MM.1S (cell line): ENCODE measurements at regions not wholly inside any gene's neighbourhood (a gene's known extent, or its start where the extent isn't known, plus 50 kb on each side); places are given as distances from the start of the nearest gene placed in this dataset.

Experiments used
- DNase-seq: peaks from one replicate; pipeline ENCODE4 v3.0.0-alpha.2; 2015
- H2AFZ ChIP-seq: fragments of 300-600 bp; sonication (generic); 2 replicates; pipeline ENCODE4 v1.6.0; 2016; ENCODE audit warnings: antibody characterized with exemption, low read length
- H3F3A ChIP-seq: fragments of 300-600 bp; sonication (generic); 2 replicates; pipeline ENCODE4 v1.6.1; 2016; ENCODE audit warnings: mild to moderate bottlenecking, antibody characterized with exemption, low read length, moderate library complexity, mixed read lengths; ENCODE audit not compliant: insufficient read depth
- H3K27ac ChIP-seq: fragments of 300-600 bp; sonication (generic); 2 replicates; pipeline ENCODE4 v1.5.1; 2016; ENCODE audit warnings: mild to moderate bottlenecking, low read length
- H3K27me3 ChIP-seq: fragments of 300-600 bp; sonication (generic); replicated peaks from 2 replicates; pipeline ENCODE4 v1.6.0; 2016; ENCODE audit warnings: low read length; ENCODE audit not compliant: insufficient read depth
- H3K36me3 ChIP-seq: fragments of 300-600 bp; sonication (generic); replicated peaks from 2 replicates; pipeline ENCODE4 v1.6.1; 2016; ENCODE audit warnings: mild to moderate bottlenecking, low read length, mixed read lengths; ENCODE audit not compliant: insufficient read depth
- H3K4me1 ChIP-seq: fragments of 300-600 bp; sonication (generic); 2 replicates; pipeline ENCODE4 v1.6.1; 2016; ENCODE audit warnings: low read length, mixed read lengths
- H3K4me2 ChIP-seq: fragments of 300-600 bp; sonication (generic); 2 replicates; pipeline ENCODE4 v1.6.0; 2016; ENCODE audit warnings: low read depth, low read length
- H3K4me3 ChIP-seq: fragments of 300-600 bp; sonication (generic); 2 replicates; pipeline ENCODE4 v1.5.1; 2016; ENCODE audit warnings: low read length, mixed read lengths
- H3K79me2 ChIP-seq: fragments of 300-600 bp; sonication (generic); 2 replicates; pipeline ENCODE4 v1.6.1; 2016; ENCODE audit warnings: mixed run types, low read length, mixed read lengths
- H3K9ac ChIP-seq: fragments of 300-600 bp; sonication (generic); 2 replicates; pipeline ENCODE4 v1.6.1; 2016; ENCODE audit warnings: low read length, mixed read lengths
- H3K9me2 ChIP-seq: fragments of 300-600 bp; sonication (generic); replicated peaks from 2 replicates; pipeline ENCODE4 v1.6.1; 2016; ENCODE audit warnings: mild to moderate bottlenecking, low read length, mixed read lengths; ENCODE audit not compliant: insufficient read depth
- H3K9me3 ChIP-seq: fragments of 300-600 bp; sonication (generic); replicated peaks from 2 replicates; pipeline ENCODE4 v1.6.1; 2016; ENCODE audit warnings: mild to moderate bottlenecking, low read length, mixed read lengths; ENCODE audit not compliant: insufficient read depth
- H4K20me1 ChIP-seq: fragments of 300-600 bp; sonication (generic); 2 replicates; pipeline ENCODE4 v1.6.1; 2016; ENCODE audit warnings: mild to moderate bottlenecking, low read length, moderate library complexity, mixed read lengths; ENCODE audit not compliant: insufficient read depth
- EZH2 ChIP-seq: fragments of 300-600 bp; sonication (generic); optimal IDR thresholded peaks from 2 replicates; pipeline ENCODE3; 2017; ENCODE audit warnings: low read depth, mild to moderate bottlenecking, antibody characterized with exemption, low read length, mixed read lengths
- EZH2phosphoT487 ChIP-seq: fragments of 300-600 bp; sonication (generic); IDR thresholded peaks from 2 replicates; pipeline ENCODE4 v1.6.1; 2018; ENCODE audit warnings: antibody characterized with exemption, low read length
- TF ChIP-seq, protein P1 (sequence below): fragments of 300-600 bp; sonication (generic); IDR thresholded peaks from 2 replicates; pipeline ENCODE4 v1.5.1; 2016; ENCODE audit warnings: antibody characterized with exemption, low read length, mixed read lengths

GRCh38 chr2:142509401-142509800 is 368.1 kb upstream of the KYNU start:
- no peak overlapping the region for H3K4me3 ChIP-seq

GRCh38 chr2:142504754-142505153 is 372.7 kb upstream of the KYNU start:
- Histone ChIP-seq H3K27ac (no peak overlapping the region), H3F3A (no peaks in the 10 kb centered on the region), H3K4me1 (peaks cover 18% of the 10 kb centered on the region), H3K27me3 (no peaks in the 10 kb centered on the region), H3K36me3 (no peaks in the 10 kb centered on the region), H3K9ac (no peak overlapping the region), H4K20me1 (no peaks in the 10 kb centered on the region), H3K79me2 (no peaks in the 10 kb centered on the region), H3K4me2 (no peak overlapping the region), H3K4me3 (no peak overlapping the region), H3K9me3 (no peaks in the 10 kb centered on the region), H3K9me2 (no peaks in the 10 kb centered on the region), H2AFZ (no peak overlapping the region)
- no peak for DNase-seq
- TF ChIP-seq EZH2phosphoT487, result no peak
- no peak for TF ChIP-seq EZH2
- TF ChIP-seq, protein P1, sequence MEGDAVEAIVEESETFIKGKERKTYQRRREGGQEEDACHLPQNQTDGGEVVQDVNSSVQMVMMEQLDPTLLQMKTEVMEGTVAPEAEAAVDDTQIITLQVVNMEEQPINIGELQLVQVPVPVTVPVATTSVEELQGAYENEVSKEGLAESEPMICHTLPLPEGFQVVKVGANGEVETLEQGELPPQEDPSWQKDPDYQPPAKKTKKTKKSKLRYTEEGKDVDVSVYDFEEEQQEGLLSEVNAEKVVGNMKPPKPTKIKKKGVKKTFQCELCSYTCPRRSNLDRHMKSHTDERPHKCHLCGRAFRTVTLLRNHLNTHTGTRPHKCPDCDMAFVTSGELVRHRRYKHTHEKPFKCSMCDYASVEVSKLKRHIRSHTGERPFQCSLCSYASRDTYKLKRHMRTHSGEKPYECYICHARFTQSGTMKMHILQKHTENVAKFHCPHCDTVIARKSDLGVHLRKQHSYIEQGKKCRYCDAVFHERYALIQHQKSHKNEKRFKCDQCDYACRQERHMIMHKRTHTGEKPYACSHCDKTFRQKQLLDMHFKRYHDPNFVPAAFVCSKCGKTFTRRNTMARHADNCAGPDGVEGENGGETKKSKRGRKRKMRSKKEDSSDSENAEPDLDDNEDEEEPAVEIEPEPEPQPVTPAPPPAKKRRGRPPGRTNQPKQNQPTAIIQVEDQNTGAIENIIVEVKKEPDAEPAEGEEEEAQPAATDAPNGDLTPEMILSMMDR, result no peak

More at GRCh38 chr2:142509401-142509800, 368.1 kb upstream of the KYNU start:
- Histone ChIP-seq H2AFZ (no peak overlapping the region), H3K27ac (no peak overlapping the region), H3K9me3 (no peaks in the 10 kb centered on the region), H3K9me2 (no peaks in the 10 kb centered on the region), H3F3A (no peaks in the 10 kb centered on the region), H3K79me2 (no peaks in the 10 kb centered on the region), H3K36me3 (no peaks in the 10 kb centered on the region), H3K27me3 (no peaks in the 10 kb centered on the region), H3K9ac (no peak overlapping the region), H3K4me2 (no peak overlapping the region), H3K4me1 (no peaks in the 10 kb centered on the region), H4K20me1 (no peaks in the 10 kb centered on the region)
- DNase-seq, result no peak
- TF ChIP-seq, protein P1, result no peak
- TF ChIP-seq EZH2phosphoT487 (no peak), EZH2 (no peak)

DNA sequence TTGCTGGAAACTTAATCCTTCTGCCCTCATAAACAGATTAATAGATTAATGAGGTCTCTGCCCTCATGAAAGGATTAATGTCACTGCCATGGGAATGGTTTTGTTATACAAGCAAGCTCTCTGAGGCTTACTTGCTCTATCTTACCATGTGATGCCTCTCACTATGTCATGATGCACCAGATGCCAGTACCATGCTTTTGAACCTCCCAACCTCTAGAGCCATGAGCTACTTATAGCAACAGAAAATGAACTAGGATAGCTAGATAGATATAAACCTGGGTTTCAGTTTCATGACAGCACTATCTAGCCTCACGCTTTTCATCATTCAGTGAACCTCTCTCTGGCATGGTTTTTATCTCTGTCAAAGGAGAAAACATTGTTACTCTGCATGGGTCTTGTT is 371.6 kb upstream of the LRP1B start:
- H3K9me3 ChIP-seq, result no peaks in the 10 kb centered on the region
- H3F3A ChIP-seq, result no peaks in the 10 kb centered on the region
- TF ChIP-seq, protein P1, result no peak
- TF ChIP-seq EZH2phosphoT487 (no peak), EZH2 (no peak)
- H3K27me3 ChIP-seq, result no peaks in the 10 kb centered on the region
- H3K9ac ChIP-seq, result no peak overlapping the region
- no peak overlapping the region for H2AFZ ChIP-seq
- H3K4me2 ChIP-seq, result no peak overlapping the region
- H3K36me3 ChIP-seq, result no peaks in the 10 kb centered on the region
- peak; percentile 89 for DNase-seq
- no peak overlapping the region for H3K4me3 ChIP-seq
- no peaks in the 10 kb centered on the region for H3K79me2 ChIP-seq
- no peaks in the 10 kb centered on the region for H3K9me2 ChIP-seq
- H3K27ac ChIP-seq, result peak overlapping the region; percentile 34; the same call in 1 of the 2 replicates
- peaks cover 18% of the 10 kb centered on the region for H3K4me1 ChIP-seq
- no peaks in the 10 kb centered on the region for H4K20me1 ChIP-seq
